SK-N-MC (cell line): ENCODE measurements at regions not wholly inside any gene's neighbourhood (a gene's known extent, or its start where the extent isn't known, plus 50 kb on each side); places are given as distances from the start of the nearest gene placed in this dataset.

Experiments used
- EZH2 ChIP-seq: fragments of 200-600 bp; sonication (generic); IDR thresholded peaks from one replicate; pipeline ENCODE4 v1.6.1; 2017; ENCODE audit warnings: antibody characterized with exemption
- FOXP2 ChIP-seq: optimal IDR thresholded peaks from 2 replicates; pipeline ENCODE3; 2011; ENCODE audit warnings: mild to moderate bottlenecking, moderate library complexity; ENCODE audit not compliant: insufficient read depth; ENCODE audit errors: extremely low read length, control extremely low read depth
- POLR2AphosphoS5 ChIP-seq: IDR thresholded peaks from 2 replicates; pipeline ENCODE4 v1.6.1; 2012; ENCODE audit warnings: mild to moderate bottlenecking, low read depth, low read length, borderline replicate concordance

DNA sequence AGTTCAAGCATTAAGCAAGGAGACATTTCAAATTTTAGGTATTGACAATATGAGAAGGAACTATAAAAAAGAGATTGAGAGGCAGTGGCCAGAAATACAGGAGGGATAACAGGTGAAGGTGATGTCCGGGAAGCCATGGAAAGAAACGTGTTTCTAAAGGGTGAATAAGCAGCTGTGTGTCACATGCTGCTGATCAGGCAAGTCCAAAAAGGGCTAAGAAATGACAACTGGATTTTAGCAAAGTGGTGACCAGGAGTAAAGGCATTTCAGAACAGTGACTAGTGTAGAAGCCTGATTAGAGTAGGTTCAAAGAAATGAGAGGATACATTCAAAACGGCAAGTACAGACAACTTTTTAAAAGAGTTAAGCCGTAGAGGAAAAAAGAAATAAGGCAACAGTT lies 204.3 kb upstream of the DIO2 start:
- no peak for TF ChIP-seq POLR2AphosphoS5
- no peak for TF ChIP-seq EZH2
- no peak for TF ChIP-seq FOXP2
